ENCODE measurements at regions not wholly inside any gene's neighbourhood (a gene's known extent, or its start where the extent isn't known, plus 50 kb on each side); places are given as distances from the start of the nearest gene placed in this dataset.

DNA sequence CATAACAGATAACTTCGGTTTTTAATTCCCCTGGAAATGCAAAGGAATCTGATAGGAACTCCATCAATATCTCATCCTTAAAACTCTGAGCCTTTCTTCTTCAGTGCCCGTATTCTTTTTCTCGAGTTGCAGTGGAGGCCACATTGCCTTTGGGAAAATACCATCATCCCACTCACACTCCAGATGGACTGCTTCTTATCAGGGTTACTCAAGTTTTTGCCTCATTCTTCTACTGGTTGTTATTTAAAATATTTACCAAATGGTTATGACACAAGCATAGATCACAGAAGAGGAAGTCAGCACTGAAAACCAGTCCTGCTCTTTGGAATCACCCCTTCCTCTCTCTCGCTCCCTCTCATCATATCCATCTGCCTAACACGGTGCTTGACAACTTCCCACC, 1020.5 kb upstream of the SLC10A2 start:
- ATAC-seq = no peak
- H3K4me1 ChIP-seq = no peaks in the 10 kb centered on the region
- no peaks in the 10 kb centered on the region for H3K9me3 ChIP-seq
- TF ChIP-seq POLR2A (IDR thresholded peaks at IDR 0.05) (no peak), CTCF (IDR thresholded peaks at IDR 0.05) (no peak), EP300 (IDR thresholded peaks at IDR 0.05) (no peak), POLR2AphosphoS5 (IDR thresholded peaks at IDR 0.05) (no peak)
- no peaks in the 10 kb centered on the region for H3K36me3 ChIP-seq
- H3K4me3 ChIP-seq = no peak overlapping the region
- H3K27me3 ChIP-seq = no peaks in the 10 kb centered on the region
- no peak overlapping the region for H3K27ac ChIP-seq
- WGBS, 2 donors (ENCODE audit: low coverage in 1 of 2) = 59 to 62% methylated on average over 3 to 5 of the region's 5 CpGs

- TF ChIP-seq POLR2A (IDR thresholded peaks at IDR 0.05) = no peak
- TF ChIP-seq CTCF (IDR thresholded peaks at IDR 0.05) = no peak
- TF ChIP-seq EP300 (IDR thresholded peaks at IDR 0.05) = no peak
- no peak for TF ChIP-seq POLR2AphosphoS5 (IDR thresholded peaks at IDR 0.05)
- H3K4me1 ChIP-seq = no peaks in the 10 kb centered on the region
- H3K36me3 ChIP-seq = no peaks in the 10 kb centered on the region
- no peak overlapping the region for H3K4me3 ChIP-seq
- WGBS, 2 donors (ENCODE audit: low coverage in 1 of 2) = 50 to 73% methylated on average over 1 of the region's 1 CpG
- no peak for ATAC-seq
- H3K9me3 ChIP-seq = no peaks in the 10 kb centered on the region
- no peaks in the 10 kb centered on the region for H3K27me3 ChIP-seq
- H3K27ac ChIP-seq = no peak overlapping the region
Measured at GRCh38 chr13:104086210-104086609, 1020.0 kb upstream of the SLC10A2 start.

DNA sequence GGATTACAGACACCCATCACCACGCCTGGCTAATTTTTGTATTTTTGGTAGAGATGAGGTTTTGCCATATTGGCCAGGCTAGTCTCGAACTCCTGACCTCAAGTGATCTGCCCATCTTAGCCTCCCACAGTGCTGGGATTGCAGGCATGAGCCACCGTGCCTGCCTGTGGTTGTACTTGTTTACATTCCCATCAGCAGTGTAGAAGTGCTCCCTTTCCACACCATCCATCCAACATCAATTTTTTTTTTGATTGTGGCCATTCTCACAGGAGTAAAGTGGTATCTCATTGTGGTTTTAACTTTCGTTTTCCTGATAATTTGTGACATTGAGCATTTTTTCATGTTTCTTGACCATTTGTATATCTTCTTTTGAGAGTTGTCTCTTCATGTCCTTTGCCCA, 1019.4 kb upstream of the SLC10A2 start:
- 73 to 74% methylated on average over 4 of the region's 4 CpGs for WGBS, 2 donors (ENCODE audit: low coverage in 1 of 2)
- H3K4me1 ChIP-seq = no peaks in the 10 kb centered on the region
- TF ChIP-seq CTCF (IDR thresholded peaks at IDR 0.05) (no peak), POLR2AphosphoS5 (IDR thresholded peaks at IDR 0.05) (no peak)
- H3K27ac ChIP-seq = no peak overlapping the region
- no peaks in the 10 kb centered on the region for H3K9me3 ChIP-seq
- ATAC-seq = no peak
- H3K4me3 ChIP-seq = no peak overlapping the region
- H3K27me3 ChIP-seq = no peaks in the 10 kb centered on the region
- no peaks in the 10 kb centered on the region for H3K36me3 ChIP-seq

GRCh38 chr13:104074326-104074725, 1008.1 kb upstream of the SLC10A2 start:
- H3K4me1 ChIP-seq = no peaks in the 10 kb centered on the region
- 65 to 74% methylated on average over 2 of the region's 2 CpGs for WGBS, 2 donors (ENCODE audit: low coverage in 1 of 2)
- no peaks in the 10 kb centered on the region for H3K9me3 ChIP-seq
- no peaks in the 10 kb centered on the region for H3K36me3 ChIP-seq
- no peaks in the 10 kb centered on the region for H3K27me3 ChIP-seq
- H3K27ac ChIP-seq = no peak overlapping the region
- ATAC-seq = no peak
- H3K4me3 ChIP-seq = no peak overlapping the region
- TF ChIP-seq CTCF (IDR thresholded peaks at IDR 0.05) = no peak
- no peak for TF ChIP-seq POLR2A (IDR thresholded peaks at IDR 0.05)
- no peak for TF ChIP-seq EP300 (IDR thresholded peaks at IDR 0.05)
- TF ChIP-seq POLR2AphosphoS5 (IDR thresholded peaks at IDR 0.05) = no peak

DNA sequence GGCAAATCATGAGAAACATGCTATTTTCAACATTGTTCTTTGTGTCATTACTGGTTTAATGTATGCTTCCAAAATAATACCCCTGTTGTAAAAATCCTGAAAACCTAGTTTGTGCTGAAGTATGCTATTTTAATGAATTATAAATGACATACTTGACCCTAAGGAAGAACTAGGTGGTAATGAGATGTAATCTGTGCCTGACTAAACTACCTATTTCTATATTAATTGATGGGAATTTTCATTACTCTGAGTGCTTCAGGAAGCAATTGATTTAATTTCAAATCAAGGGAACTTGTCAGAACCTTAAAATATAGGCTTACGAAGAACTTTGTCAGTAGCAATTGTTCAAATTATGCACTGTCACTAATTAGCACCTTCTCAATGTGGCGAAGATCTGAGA, 1005.6 kb upstream of the SLC10A2 start:
- no peaks in the 10 kb centered on the region for H3K36me3 ChIP-seq
- no peak overlapping the region for H3K4me3 ChIP-seq
- no peak for TF ChIP-seq CTCF (IDR thresholded peaks at IDR 0.05)
- no peak for TF ChIP-seq EP300 (IDR thresholded peaks at IDR 0.05)
- TF ChIP-seq POLR2A (IDR thresholded peaks at IDR 0.05) = no peak
- TF ChIP-seq POLR2AphosphoS5 (IDR thresholded peaks at IDR 0.05) = no peak
- 73 to 93% methylated on average over 2 of the region's 2 CpGs for WGBS, 2 donors (ENCODE audit: low coverage in 1 of 2)
- no peak for ATAC-seq
- no peaks in the 10 kb centered on the region for H3K4me1 ChIP-seq
- no peak overlapping the region for H3K27ac ChIP-seq
- no peaks in the 10 kb centered on the region for H3K9me3 ChIP-seq
- H3K27me3 ChIP-seq = no peaks in the 10 kb centered on the region

Measured in gastroesophageal sphincter (tissue), 4 donors.